ENCODE measurements at regions not wholly inside any gene's neighbourhood (a gene's known extent, or its start where the extent isn't known, plus 50 kb on each side); places are given as distances from the start of the nearest gene placed in this dataset.
A peak's percentile ranks its signal among the peaks of the same experiment; 100 is the strongest.

GRCh38 chr14:62301080-62301479 is 538.9 kb downstream of the SNAPC1 start:
- Histone ChIP-seq H2AK9ac (replicated peaks; ENCODE audit: low read depth, low read length, poor library complexity) (no peak overlapping the region), H2BK15ac (ENCODE audit: low read depth, low read length) (no peak overlapping the region), H3K36me3 (ENCODE audit: control insufficient read depth, insufficient read depth, low read length) (no peaks in the 10 kb centered on the region), H3K18ac (ENCODE audit: low read depth, low read length) (no peak overlapping the region), H3K56ac (ENCODE audit: extremely low read depth, insufficient read depth, low read length) (no peak overlapping the region), H3K27ac (ENCODE audit: insufficient read depth, low read length) (no peak overlapping the region), H3K79me1 (ENCODE audit: low read depth in 1 of 2, low read length in 2 of 2) (no peaks in the 10 kb centered on the region), H3K4me2 (ENCODE audit: low read depth, low read length) (no peak overlapping the region), H3K4ac (ENCODE audit: low read depth, low read length) (no peak overlapping the region), H2BK120ac (ENCODE audit: low read depth, low read length) (no peak overlapping the region), H4K91ac (ENCODE audit: insufficient read depth, low read depth, low read length) (no peak overlapping the region), H2AK5ac (ENCODE audit: low read depth, low read length) (no peak overlapping the region), H3K9ac (ENCODE audit: low read depth, low read length) (no peak overlapping the region), H3K23ac (ENCODE audit: low read depth, low read length) (no peak overlapping the region), H3K14ac (replicated peaks; ENCODE audit: low read depth, low read length) (no peak overlapping the region), H3K9me1 (ENCODE audit: insufficient read depth, low read length) (no peaks in the 10 kb centered on the region), H2BK20ac (ENCODE audit: low read depth, low read length) (no peak overlapping the region), H3K27me3 (ENCODE audit: control insufficient read depth, insufficient read depth, low read length) (no peaks in the 10 kb centered on the region), H4K5ac (ENCODE audit: low read depth, low read length) (no peak overlapping the region), H3K4me3 (ENCODE audit: insufficient read depth, low read depth, low read length) (no peak overlapping the region), H2AFZ (replicated peaks; ENCODE audit: low read length, poor library complexity) (no peak overlapping the region), H4K20me1 (ENCODE audit: insufficient read depth, low read length) (no peaks in the 10 kb centered on the region), H3K9me3 (ENCODE audit: control insufficient read depth, insufficient read depth, low read length) (0 out of 2 replicates have a peak, but pooled peaks cover 2% of the 10 kb centered on the region), H3K4me1 (ENCODE audit: control insufficient read depth, insufficient read depth, low read length) (peaks cover 5% of the 10 kb centered on the region; the same call in 1 of the 2 replicates), H2BK5ac (ENCODE audit: low read depth, low read length, poor library complexity, severe bottlenecking) (no peak overlapping the region), H4K8ac (ENCODE audit: low read depth in 2 of 2, low read length in 2 of 2) (no peak overlapping the region)
- ChIA-PET POLR2A (ENCODE audit: unreplicated experiment) (no interaction called here), CTCF (no interaction called here)
- in situ Hi-C loops (cut with MboI; ENCODE audit: low sequenced_read_pairs) (no loop called here), dilution Hi-C loops (cut with HindIII; ENCODE audit: low sequenced_read_pairs, unreplicated experiment) (no loop called here), intact Hi-C loops (cut with micrococcal nuclease) (no loop called here)
- WGBS, 2 experiments (ENCODE audit: extremely low coverage in 2 of 2, insufficient read length in 1 of 2) = no CpG with 5 or more reads among the region's 1 CpG
- ATAC-seq (ENCODE audit: low read depth) (no peak), DNase-seq (peak; percentile 7)
- no TSS peak for BruUV-seq (replicated peaks)
- TF ChIP-seq SMC3 (IDR thresholded peaks at IDR 0.05; ENCODE audit: low read depth, low read length) (no peak), CEBPB (IDR thresholded peaks at IDR 0.05; ENCODE audit: low read depth, low read length) (no peak), USF2 (IDR thresholded peaks at IDR 0.05; ENCODE audit: low read depth, low read length) (no peak), ELK1 (IDR thresholded peaks at IDR 0.05; ENCODE audit: borderline replicate concordance, low read depth, low read length) (no peak), MXI1 (IDR thresholded peaks at IDR 0.05; ENCODE audit: borderline replicate concordance, low read depth, low read length) (no peak), MAZ (IDR thresholded peaks at IDR 0.05; ENCODE audit: borderline replicate concordance, low read depth, low read length) (no peak), MAFK (IDR thresholded peaks at IDR 0.05; ENCODE audit: low read depth, low read length) (no peak), NFE2L2 (IDR thresholded peaks at IDR 0.05; ENCODE audit: low read depth, low read length) (no peak), BHLHE40 (IDR thresholded peaks at IDR 0.05; ENCODE audit: low read depth, low read length) (no peak), RCOR1 (IDR thresholded peaks at IDR 0.05; ENCODE audit: insufficient replicate concordance, low read length) (no peak), RAD21 (IDR thresholded peaks at IDR 0.05; ENCODE audit: low read length) (no peak), POLR2A (IDR thresholded peaks at IDR 0.05; ENCODE audit: low read depth, low read length) (no peak), CHD1 (IDR thresholded peaks at IDR 0.05; ENCODE audit: low read depth, low read length) (no peak), CTCF (conservative IDR thresholded peaks at IDR 0.05; ENCODE audit: low read depth, low read length) (no peak), RFX5 (IDR thresholded peaks at IDR 0.05; ENCODE audit: low read depth, low read length) (no peak), FOS (IDR thresholded peaks at IDR 0.05; ENCODE audit: low read depth, low read length) (no peak)

Measured in IMR-90 (cell line).